Thoracic aorta (tissue), 2 donors: ENCODE measurements at regions not wholly inside any gene's neighbourhood (a gene's known extent, or its start where the extent isn't known, plus 50 kb on each side); places are given as distances from the start of the nearest gene placed in this dataset.

Experiments
- ATAC-seq: fragments of 150-250 bp; one replicate; pipeline ENCODE4 v1.8.0; 2017; ENCODE audit warnings: low read depth; ENCODE audit not compliant: insufficient number of reproducible peaks, low FRiP score
- DNase-seq: peaks from one replicate; pipeline ENCODE4 v3.0.0-alpha.2; 2020; ENCODE audit warnings: low spot score
- H3K27ac ChIP-seq, 2 donors: fragments of 200-600 bp; sonication (generic); 1 replicate in 1 of 2; 2 replicates in 1 of 2; pipeline ENCODE4 v1.5.1; 2016; ENCODE audit warnings: mild to moderate bottlenecking in 2 of 2, moderate library complexity in 2 of 2
- H3K27me3 ChIP-seq: fragments of 200-600 bp; sonication (generic); replicated peaks from 2 replicates; pipeline ENCODE4 v1.6.0; 2016; ENCODE audit warnings: mild to moderate bottlenecking; ENCODE audit not compliant: insufficient read depth
- H3K36me3 ChIP-seq: fragments of 200-600 bp; sonication (generic); one replicate; pipeline ENCODE4 v1.5.1; 2016
- H3K4me1 ChIP-seq, 2 donors: fragments of 200-600 bp; sonication (generic); 1 replicate in 1 of 2; 2 replicates in 1 of 2; pipeline versions ENCODE4 v1.5.1 to v1.6.0; 2016; ENCODE audit warnings: low read depth in 2 of 2, mild to moderate bottlenecking in 1 of 2; ENCODE audit not compliant: control insufficient read depth in 1 of 2
- H3K4me3 ChIP-seq: fragments of 200-600 bp; sonication (generic); 2 replicates; pipeline ENCODE4 v1.5.1; 2016; ENCODE audit warnings: mild to moderate bottlenecking
- H3K9me3 ChIP-seq: fragments of 200-600 bp; sonication (generic); 2 replicates; pipeline ENCODE4 v1.5.1; 2016
- TF ChIP-seq, protein P1 (sequence below): fragments of 200-600 bp; sonication (generic); IDR thresholded peaks from one replicate; pipeline ENCODE4 v1.5.1; 2019; ENCODE audit warnings: antibody characterized with exemption

DNA sequence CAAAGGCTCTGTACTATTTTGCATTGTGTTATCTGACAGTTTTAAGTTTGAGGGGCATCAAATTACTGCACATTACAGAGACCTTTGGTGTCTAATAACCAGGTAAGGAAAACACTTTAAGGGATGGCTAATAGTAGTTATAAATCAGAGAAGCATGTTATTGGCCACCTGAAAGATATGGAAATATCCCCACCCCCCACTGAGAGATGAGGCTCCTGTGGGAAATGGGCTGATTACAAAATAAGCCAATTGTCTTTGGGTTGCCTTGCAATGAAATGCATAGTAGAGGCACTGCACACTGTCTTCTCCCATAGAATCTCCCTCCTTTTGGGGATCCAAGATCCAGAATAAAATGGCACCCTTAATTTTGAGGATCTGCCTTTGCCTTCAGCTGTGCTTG lies 91.0 kb downstream of the IGLL5 start:
- H3K4me3 ChIP-seq = no peak overlapping the region
- no peaks in the 10 kb centered on the region for H3K9me3 ChIP-seq
- no peaks in the 10 kb centered on the region for H3K27me3 ChIP-seq
- DNase-seq (no peak), ATAC-seq (no peak)
- H3K4me1 ChIP-seq = no peaks in the 10 kb centered on the region
- H3K36me3 ChIP-seq = no peaks in the 10 kb centered on the region
- TF ChIP-seq, protein P1, sequence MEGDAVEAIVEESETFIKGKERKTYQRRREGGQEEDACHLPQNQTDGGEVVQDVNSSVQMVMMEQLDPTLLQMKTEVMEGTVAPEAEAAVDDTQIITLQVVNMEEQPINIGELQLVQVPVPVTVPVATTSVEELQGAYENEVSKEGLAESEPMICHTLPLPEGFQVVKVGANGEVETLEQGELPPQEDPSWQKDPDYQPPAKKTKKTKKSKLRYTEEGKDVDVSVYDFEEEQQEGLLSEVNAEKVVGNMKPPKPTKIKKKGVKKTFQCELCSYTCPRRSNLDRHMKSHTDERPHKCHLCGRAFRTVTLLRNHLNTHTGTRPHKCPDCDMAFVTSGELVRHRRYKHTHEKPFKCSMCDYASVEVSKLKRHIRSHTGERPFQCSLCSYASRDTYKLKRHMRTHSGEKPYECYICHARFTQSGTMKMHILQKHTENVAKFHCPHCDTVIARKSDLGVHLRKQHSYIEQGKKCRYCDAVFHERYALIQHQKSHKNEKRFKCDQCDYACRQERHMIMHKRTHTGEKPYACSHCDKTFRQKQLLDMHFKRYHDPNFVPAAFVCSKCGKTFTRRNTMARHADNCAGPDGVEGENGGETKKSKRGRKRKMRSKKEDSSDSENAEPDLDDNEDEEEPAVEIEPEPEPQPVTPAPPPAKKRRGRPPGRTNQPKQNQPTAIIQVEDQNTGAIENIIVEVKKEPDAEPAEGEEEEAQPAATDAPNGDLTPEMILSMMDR = no peak
- H3K27ac ChIP-seq = no peak overlapping the region

DNA sequence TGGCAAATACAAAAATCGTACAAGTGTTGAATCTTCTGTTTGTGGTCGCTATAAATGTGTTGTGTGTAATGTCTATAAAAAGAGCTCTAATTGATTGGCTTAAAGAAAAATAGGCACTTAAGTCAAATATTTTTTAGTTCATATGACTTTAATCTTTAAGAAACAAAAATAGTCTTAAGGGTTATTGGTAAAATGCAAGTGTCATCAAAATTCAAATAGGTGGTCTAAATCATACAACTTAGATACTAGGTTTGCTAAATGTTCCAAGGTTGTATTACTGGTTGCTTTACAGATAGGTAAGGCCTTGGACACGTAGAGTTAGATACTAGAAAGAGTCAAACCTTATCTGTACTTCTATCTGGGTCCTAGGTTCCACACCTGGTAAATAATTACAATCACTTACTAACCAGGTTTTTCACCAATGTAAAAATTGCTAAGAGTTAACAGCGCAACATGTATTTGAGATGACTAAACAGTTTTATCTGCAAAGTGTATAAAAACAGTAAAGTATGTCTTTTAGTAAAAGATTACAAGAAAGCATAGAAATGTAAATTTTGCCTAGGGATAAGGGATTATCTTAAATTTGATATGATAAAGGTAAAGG lies 91.1 kb upstream of the GNAZ start:
- Histone ChIP-seq H3K27ac (no peak overlapping the region), H3K27me3 (no peaks in the 10 kb centered on the region), H3K4me1 (no peaks in the 10 kb centered on the region), H3K9me3 (no peaks in the 10 kb centered on the region), H3K4me3 (no peak overlapping the region), H3K36me3 (no peaks in the 10 kb centered on the region)
- DNase-seq (no peak), ATAC-seq (no peak)
- TF ChIP-seq, protein P1 = no peak

DNA sequence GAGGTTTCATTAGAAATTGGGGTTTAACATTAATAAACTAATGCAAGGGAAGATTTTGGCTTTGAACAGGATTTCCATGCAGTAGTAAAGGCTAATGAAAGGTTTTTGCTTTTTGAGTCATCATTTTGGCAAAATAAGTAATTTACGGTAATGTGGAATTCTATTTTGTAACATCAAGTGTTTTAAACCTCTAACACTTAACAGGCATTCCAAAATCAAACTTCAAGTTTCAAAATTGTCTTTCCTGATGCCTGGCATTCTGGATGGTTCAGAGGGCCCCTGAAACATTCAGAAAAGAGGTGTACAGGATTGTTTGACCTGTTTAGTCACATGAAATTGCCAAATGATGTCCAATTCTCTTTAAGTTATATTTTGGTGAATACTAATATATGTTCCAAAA lies 90.4 kb upstream of the GNAZ start:
- Histone ChIP-seq H3K36me3 (no peaks in the 10 kb centered on the region), H3K9me3 (no peaks in the 10 kb centered on the region), H3K27me3 (no peaks in the 10 kb centered on the region), H3K27ac (no peak overlapping the region), H3K4me3 (no peak overlapping the region), H3K4me1 (no peaks in the 10 kb centered on the region)
- TF ChIP-seq, protein P1 = no peak
- DNase-seq (no peak), ATAC-seq (no peak)

DNA sequence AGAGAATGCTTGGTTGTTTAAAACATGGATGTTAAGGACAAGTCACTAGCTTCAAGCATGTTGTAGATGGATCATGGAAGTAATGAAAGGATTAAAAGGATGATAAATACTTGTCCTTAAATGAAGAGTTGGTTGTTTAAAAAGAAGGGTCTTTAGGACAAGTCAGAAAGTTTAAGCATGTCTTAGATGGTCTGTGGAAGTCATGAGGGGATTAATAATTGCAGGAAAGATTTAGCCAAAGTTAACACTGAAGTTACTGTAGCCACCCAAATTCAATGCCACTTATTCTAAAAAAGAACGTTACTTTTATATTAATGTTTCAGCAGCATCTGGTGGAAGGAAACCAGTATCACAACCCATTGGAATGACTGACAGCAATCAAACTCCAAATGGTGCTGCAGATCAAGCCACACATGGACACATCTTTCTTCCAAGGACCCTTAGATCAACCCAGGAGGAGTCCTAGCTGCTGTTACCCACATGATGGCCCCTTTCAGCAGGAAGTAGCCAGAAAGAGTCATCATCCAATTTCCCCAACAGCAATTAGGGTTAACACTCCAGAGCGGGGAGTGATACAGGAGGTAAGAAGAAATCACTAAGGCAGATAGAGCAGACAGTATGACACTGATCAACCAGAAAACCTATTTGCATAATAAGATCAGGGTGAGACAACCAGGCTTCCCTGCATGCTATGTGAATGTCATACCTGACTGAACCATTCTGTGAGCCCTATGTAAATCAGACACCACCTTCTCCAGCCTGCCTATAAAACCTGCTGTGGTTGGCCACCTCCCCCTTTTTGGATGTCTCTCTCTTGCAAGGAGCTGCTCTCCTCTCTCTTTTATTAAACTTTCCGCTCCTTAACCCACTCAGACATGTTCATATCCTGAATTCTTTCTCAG lies 88.4 kb upstream of the GNAZ start:
- ATAC-seq = no peak
- no peaks in the 10 kb centered on the region for H3K27me3 ChIP-seq

DNA sequence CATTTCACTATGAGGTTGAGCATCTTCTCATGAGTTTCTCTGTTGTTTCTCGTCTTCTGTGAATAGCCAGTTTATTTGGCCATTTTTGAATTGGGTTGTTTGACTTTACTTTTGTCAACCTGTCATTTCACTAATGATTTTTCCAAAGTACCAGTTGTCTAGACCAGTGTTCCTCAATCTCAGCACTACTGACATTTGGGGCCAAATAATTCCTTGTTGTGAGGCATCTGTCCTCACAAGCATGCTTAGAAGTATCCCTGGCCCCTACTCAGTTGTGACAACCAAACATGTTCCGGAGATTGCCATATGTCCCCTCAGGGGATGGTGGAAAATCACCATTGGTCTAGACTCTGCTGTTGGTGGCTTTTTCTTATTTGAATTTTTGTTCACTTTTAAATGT lies 87.7 kb upstream of the GNAZ start:
- no peak overlapping the region for H3K27ac ChIP-seq
- no peaks in the 10 kb centered on the region for H3K36me3 ChIP-seq
- no peak overlapping the region for H3K4me3 ChIP-seq
- H3K27me3 ChIP-seq = no peaks in the 10 kb centered on the region
- no peak for DNase-seq
- no peaks in the 10 kb centered on the region for H3K9me3 ChIP-seq
- H3K4me1 ChIP-seq = no peaks in the 10 kb centered on the region
- ATAC-seq = no peak
- TF ChIP-seq, protein P1 = no peak

More for the DNA sequence above, 88.4 kb upstream of the GNAZ start:
- H3K4me3 ChIP-seq = no peak overlapping the region
- DNase-seq = no peak
- no peaks in the 10 kb centered on the region for H3K36me3 ChIP-seq
- TF ChIP-seq, protein P1 = no peak
- H3K9me3 ChIP-seq = no peaks in the 10 kb centered on the region
- H3K4me1 ChIP-seq = no peaks in the 10 kb centered on the region
- H3K27ac ChIP-seq = no peak overlapping the region
